ENCODE measurements at regions not wholly inside any gene's neighbourhood (a gene's known extent, or its start where the extent isn't known, plus 50 kb on each side); places are given as distances from the start of the nearest gene placed in this dataset.

DNA sequence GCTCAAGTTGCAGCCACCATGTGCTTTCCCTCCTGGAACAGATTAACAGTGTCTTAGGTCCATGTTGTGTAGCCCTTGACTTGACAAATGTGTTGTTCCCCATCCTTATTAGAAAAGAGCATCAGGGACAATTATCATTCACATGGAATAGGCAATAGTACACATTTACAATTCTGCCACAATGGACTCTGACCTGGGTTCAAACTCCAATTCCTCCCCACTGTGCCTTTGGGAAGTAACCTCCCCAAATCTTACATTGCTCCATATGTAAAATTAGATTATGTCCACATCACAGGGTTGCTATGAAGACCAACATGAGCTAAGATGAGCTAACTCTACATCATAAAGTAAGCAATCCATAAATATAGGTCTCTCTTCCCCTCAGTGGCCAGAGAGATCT lies 193.8 kb downstream of the NRP2 start:
- TF ChIP-seq, protein P1, sequence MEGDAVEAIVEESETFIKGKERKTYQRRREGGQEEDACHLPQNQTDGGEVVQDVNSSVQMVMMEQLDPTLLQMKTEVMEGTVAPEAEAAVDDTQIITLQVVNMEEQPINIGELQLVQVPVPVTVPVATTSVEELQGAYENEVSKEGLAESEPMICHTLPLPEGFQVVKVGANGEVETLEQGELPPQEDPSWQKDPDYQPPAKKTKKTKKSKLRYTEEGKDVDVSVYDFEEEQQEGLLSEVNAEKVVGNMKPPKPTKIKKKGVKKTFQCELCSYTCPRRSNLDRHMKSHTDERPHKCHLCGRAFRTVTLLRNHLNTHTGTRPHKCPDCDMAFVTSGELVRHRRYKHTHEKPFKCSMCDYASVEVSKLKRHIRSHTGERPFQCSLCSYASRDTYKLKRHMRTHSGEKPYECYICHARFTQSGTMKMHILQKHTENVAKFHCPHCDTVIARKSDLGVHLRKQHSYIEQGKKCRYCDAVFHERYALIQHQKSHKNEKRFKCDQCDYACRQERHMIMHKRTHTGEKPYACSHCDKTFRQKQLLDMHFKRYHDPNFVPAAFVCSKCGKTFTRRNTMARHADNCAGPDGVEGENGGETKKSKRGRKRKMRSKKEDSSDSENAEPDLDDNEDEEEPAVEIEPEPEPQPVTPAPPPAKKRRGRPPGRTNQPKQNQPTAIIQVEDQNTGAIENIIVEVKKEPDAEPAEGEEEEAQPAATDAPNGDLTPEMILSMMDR (IDR thresholded peaks at IDR 0.05) = no peak
- TF ChIP-seq POLR2A (IDR thresholded peaks at IDR 0.05) (no peak), POLR2AphosphoS5 (IDR thresholded peaks at IDR 0.05) (no peak), EP300 (IDR thresholded peaks at IDR 0.05; ENCODE audit: low read depth) (no peak)

All from transverse colon (tissue), 4 donors.